ENCODE measurements at regions not wholly inside any gene's neighbourhood (a gene's known extent, or its start where the extent isn't known, plus 50 kb on each side); places are given as distances from the start of the nearest gene placed in this dataset.

- DNase-seq: no peak
These were observed 163.7 kb downstream of the GXYLT1 start for GRCh38 chr12:41981013-41981412.

DNA sequence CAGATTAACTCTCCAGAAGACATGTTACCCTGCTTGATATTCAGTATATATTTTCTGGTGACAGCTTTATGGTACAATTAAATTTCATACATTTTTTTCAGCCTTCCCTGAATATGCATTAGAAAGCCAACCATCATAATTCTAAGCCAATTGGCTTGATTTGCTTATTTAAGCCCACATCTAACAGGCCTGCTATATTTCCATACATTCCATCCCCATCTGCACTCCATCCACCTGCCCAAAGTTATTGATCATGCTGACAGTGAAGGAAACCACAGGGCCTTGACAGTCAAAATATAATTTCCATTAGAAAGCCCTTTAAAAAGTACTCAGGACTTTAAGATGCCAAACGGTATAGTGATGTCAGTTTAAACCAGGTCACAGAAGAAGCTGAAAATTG lies 164.3 kb downstream of the GXYLT1 start:
- no peak for DNase-seq

DNA sequence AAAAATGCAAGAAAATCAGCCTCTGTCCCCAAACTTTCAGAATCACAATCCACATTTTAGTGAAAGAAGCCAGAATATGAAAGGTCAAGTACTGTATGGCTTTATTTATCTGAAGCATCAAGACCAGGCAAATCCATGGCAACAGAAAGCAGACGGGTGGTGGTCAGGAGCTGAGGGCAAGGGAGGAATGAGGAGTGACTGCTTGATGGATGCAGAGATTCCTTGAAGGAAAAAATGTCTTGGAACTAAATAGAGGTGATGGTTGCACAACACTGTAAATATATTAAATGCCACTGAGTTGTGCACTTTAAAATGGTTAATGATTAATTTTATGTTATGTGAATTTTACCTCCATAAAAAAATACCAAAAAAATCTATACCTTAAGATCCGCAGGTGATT lies 165.1 kb downstream of the GXYLT1 start:
- no peak for DNase-seq

DNA sequence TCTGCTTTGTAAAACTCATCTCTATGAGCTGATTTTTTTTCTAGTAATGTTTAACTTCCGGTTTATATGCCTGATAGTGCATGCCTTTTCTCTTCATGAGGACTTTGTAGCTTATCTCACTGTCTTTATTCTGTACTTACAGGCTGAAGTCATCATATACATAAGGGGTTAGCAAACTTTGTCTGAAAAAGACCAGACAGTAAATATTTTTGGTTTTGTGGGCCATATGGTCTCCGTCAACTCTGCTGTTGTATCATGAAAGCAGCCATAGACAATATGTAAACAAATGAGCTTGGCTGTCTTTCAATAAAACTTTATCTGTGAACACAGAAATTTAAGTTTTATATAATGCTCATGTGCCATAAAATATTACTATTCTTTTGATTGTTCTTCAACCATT lies 172.1 kb downstream of the GXYLT1 start:
- no peak for DNase-seq

DNA sequence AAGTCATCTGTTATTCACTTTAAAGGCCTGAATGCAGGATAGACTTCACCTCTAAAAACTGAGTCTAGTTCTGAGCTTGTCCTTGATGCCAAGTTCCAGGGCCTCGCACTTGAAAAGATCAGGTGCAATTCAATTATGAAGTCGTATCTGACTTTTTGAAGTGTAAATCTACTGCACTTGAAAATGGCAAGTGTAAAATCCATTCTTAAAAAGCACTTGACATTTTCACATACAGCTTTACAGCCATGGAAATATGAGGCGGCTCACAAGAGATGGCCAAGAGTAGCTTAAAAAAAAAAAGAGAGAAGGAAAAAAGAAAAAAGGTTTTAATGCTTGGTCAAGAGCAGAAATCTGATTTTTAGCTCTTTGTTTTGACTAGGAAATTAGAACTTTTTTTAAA lies 172.5 kb downstream of the GXYLT1 start:
- DNase-seq: no peak

DNA sequence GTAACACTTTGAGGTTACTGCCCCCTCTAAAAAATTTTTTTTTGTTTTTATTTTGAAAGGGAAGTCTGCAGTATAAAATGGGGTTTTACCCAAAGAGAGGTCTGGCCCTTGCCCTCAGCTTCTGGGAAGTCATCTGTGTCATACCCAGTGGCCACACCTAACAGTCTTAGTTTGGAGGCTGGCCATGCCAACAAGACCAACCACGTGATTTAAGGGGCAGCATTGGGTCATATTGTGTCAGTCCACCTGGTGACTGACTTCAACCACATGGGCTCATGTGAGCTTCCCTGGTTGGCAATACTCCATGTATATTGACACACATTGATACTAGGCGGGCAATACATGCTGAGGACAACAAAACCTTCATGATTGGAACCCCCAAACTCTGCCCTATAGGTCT lies 173.9 kb downstream of the GXYLT1 start:
- DNase-seq: no peak

- no peak for DNase-seq
These were observed 176.1 kb downstream of the GXYLT1 start for GRCh38 chr12:41968599-41968998.

DNA sequence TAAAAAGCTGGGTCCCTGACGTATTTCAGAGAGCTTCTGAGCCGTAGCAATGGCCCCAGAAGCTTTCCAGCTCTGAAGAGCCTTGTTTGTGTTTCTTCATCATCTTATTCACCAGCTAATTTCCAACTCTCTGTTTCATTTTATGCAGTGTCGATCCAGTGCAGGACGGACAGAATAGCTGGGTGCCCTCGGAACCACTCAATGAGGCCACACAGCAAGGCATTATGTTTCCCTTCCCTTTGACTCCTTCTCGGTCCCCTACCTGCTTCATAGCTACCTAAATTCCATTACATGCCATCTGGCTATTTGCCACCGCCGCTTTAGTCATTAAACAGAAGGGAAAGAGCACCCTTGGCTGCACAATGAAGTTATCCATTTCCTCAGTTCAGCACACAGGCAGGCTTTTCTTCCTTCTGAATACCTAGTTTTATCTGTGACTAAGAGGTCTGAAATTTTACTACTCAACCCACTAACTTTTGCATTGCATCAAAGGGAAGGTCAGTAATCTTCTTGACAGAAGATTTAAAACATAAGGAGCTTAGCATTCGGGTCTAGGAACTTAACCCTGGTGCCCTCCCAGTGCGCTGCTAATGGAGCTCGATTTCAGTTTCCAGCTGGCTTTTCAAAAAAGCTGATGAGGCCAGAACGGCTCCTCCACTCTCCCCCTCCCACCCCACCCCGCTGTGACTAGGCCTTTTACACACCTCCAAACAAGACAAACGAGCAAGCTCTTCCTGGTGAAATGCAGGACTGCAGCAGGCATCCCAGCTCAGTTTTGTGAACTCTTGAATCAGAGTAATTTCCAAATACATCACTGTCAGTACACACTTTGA lies 176.8 kb downstream of the GXYLT1 start:
- no peak for DNase-seq

DNA sequence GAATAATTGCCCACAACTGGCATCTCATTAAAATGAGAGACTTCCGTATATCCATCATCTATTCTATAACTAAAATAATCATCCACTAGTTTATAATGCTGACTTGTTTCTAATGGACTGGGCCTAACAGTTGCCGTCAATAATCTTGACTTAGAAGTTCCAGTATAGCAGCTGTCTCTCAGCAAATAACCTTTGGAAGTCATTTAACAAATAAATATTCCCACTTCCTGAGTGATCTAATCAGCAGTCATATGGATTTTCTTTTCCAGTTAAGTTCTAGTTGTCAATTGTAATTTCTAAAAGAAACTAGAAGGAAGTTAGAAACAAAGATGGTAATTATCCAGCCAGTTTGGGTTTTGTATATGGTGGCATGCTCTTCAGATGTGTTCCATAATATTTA lies 177.8 kb downstream of the GXYLT1 start:
- no peak for DNase-seq

GRCh38 chr12:41966001-41966400 lies 178.7 kb downstream of the GXYLT1 start:
- no peak for DNase-seq

GRCh38 chr12:41963398-41963797 lies 181.3 kb downstream of the GXYLT1 start:
- DNase-seq: no peak

DNA sequence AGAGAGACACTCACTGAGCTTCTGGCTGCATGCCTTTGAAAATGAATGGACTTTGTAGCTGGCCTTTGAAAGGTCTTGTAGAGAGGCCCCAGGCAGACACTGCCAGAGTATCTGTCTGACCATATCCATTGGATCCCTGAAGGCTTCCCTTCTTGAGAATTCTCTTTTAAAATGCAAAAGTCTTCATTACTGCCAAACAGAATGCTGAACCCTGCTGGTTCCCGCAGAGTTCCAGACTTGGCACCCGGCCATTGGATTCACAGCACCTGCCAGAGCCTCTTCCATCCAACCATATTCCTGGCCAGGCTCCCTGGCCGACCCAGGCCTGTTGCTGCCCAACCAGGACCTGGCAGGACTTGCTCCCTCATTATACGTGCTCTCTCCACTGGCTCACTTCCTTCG lies 182.5 kb downstream of the GXYLT1 start:
- DNase-seq: no peak

GRCh38 chr12:41959271-41959670 lies 185.4 kb downstream of the GXYLT1 start:
- DNase-seq: no peak

- no peak for DNase-seq
These were observed 188.3 kb downstream of the GXYLT1 start for GRCh38 chr12:41956353-41956752.

- DNase-seq: no peak
These were observed 194.2 kb downstream of the GXYLT1 start for GRCh38 chr12:41950455-41950854.

DNA sequence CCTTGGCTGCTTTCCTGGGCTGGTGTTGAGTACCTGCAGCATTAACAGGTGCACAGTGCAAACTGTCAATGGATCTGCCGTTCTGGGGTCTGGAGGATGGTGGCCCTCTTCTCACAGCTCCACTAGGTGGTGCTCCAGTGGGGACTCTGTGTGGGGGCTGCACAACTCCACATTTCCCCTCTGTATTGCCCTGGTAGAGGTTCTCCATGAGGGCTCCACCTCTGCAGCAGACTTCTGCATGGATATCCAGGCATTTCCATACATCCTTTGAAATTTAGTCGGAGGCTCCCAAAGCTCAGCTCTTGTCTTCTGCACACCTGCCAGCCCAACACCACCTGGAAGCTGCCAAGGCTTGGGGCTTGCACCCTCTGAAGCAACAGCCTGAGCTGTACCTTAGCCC lies 198.6 kb downstream of the GXYLT1 start:
- no peak for DNase-seq

- DNase-seq: no peak
These were observed 200.5 kb downstream of the GXYLT1 start for GRCh38 chr12:41944216-41944615.

- no peak for DNase-seq
These were observed 201.0 kb downstream of the GXYLT1 start for GRCh38 chr12:41943671-41944070.

- no peak for DNase-seq
These were observed 202.3 kb downstream of the GXYLT1 start for GRCh38 chr12:41942354-41942753.

DNA sequence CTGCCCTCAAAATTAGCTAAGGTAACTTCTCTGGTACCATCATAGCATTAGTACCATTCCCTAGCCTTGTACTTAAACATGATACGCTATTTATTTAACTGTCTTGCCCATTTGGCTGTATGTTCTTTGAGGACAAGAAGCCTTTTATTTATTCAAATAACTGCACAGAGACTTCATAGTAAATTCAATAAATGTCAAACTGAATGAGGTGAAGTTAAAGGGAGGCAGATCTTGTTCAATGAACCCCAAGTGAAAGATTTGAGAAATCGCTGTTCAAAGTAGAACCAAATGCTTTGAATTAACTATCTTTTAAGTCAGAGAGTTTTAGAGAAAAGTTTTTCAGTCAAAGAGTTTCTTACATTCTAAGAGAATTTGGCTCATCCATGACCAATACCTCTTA lies 203.6 kb downstream of the GXYLT1 start:
- DNase-seq: no peak

- no peak for DNase-seq
These were observed 204.1 kb downstream of the GXYLT1 start for GRCh38 chr12:41940571-41940970.

DNA sequence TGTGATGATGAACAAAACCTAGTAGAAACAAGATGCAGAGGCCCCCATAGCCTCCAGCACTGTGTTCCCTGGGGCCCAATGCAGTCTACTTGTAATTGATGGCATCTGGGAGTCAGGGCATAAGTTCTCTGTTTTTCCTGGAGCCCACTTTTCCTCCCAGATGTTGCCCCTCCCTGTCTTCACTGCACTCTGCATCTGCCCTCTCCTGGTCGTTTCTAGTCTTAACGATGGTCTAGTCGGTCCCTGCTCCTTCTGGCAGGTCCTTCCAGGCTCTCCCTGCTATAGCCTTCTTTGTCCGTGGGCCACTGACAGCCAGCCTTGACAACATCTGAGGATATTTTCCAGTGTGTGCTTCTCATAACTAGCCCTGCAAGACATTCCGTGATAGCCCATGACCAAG lies 208.3 kb downstream of the GXYLT1 start:
- DNase-seq: no peak

- no peak for DNase-seq
These were observed 208.8 kb downstream of the GXYLT1 start for GRCh38 chr12:41935911-41936310.

GRCh38 chr12:41932470-41932991 lies 212.1 kb downstream of the GXYLT1 start:
- no peak for DNase-seq

DNA sequence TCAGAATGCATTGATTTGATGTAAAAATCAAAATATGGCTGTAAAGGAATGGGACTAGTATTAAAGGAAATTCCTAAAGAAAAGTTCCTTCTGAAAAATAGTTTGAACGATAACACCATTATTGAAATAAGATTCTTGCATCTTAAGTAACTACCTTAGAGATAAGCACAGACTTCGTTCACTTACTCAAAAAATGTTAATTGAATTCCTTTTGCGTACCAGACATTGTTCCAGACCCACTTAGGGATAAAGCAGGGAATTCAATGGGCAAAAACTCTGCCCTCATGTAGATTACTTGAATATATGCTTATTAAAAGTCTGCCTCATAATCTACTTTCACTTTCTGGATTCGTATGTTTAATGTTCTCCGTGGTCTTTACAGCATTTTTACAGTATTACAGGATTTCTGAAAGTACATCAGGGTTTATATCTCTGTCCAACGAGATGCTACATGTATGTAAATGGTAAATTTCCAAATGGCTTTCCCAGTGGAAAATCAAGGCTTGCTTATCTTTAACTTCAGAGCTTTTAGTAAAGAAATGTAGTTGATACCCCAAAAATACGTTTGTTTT lies 213.7 kb downstream of the GXYLT1 start:
- no peak for DNase-seq

Measured in NK-92 treated with Interleukin-12 subunit alpha and Interleukin-12 subunit beta, amount 100 ng/mL, for 24 hours (cell line).